Lung microvascular endothelial cell (primary cell): ENCODE measurements at regions not wholly inside any gene's neighbourhood (a gene's known extent, or its start where the extent isn't known, plus 50 kb on each side); places are given as distances from the start of the nearest gene placed in this dataset.

Source experiments
- DNase-seq, 2 donors: peaks; one replicate each; pipeline versions ENCODE4 v3.0.0 to v3.0.0-alpha.2; 2010; ENCODE audit warnings: low read depth in 2 of 2

- DNase-seq: no peak
These were observed 112.0 kb downstream of the TMCO5A start for GRCh38 chr15:38046257-38047051.

GRCh38 chr15:38048001-38048455 is 113.6 kb downstream of the TMCO5A start:
- DNase-seq: no peak

GRCh38 chr15:38049891-38050290 is 115.5 kb downstream of the TMCO5A start:
- peak; percentile 21 to 54 for DNase-seq

- peak; percentile 27 to 76 for DNase-seq
These were observed 116.3 kb downstream of the TMCO5A start for GRCh38 chr15:38050529-38051448.

GRCh38 chr15:38053205-38053604 is 118.8 kb downstream of the TMCO5A start:
- no peak for DNase-seq

GRCh38 chr15:38053776-38054175 is 119.3 kb downstream of the TMCO5A start:
- no peak for DNase-seq

- DNase-seq: no peak
These were observed 120.0 kb downstream of the TMCO5A start for GRCh38 chr15:38054488-38054887.

- peak; percentile 23 to 37 for DNase-seq
These were observed 124.2 kb downstream of the TMCO5A start for GRCh38 chr15:38058596-38059075.

GRCh38 chr15:38059665-38060064 is 125.2 kb downstream of the TMCO5A start:
- no peak for DNase-seq

GRCh38 chr15:38061856-38062649 is 127.6 kb downstream of the TMCO5A start:
- DNase-seq: no peak

- DNase-seq: no peak
These were observed 128.3 kb downstream of the TMCO5A start for GRCh38 chr15:38062696-38063095.

GRCh38 chr15:38065721-38066345 is 131.4 kb downstream of the TMCO5A start:
- peak in 1 of 2 donors; percentile 40 for DNase-seq

GRCh38 chr15:38066612-38067011 is 132.2 kb downstream of the TMCO5A start:
- DNase-seq: no peak

- DNase-seq: peak; percentile 80 to 92
These were observed 134.4 kb downstream of the TMCO5A start for GRCh38 chr15:38068626-38069391.

GRCh38 chr15:38069511-38070011 is 135.1 kb downstream of the TMCO5A start:
- DNase-seq: peak in 1 of 2 donors; percentile 86

- no peak for DNase-seq
These were observed 136.3 kb downstream of the TMCO5A start for GRCh38 chr15:38070778-38071177.

- no peak for DNase-seq
These were observed 137.0 kb downstream of the TMCO5A start for GRCh38 chr15:38071211-38071972.

- no peak for DNase-seq
These were observed 137.5 kb downstream of the TMCO5A start for GRCh38 chr15:38072007-38072347.
